ENCODE measurements at regions not wholly inside any gene's neighbourhood (a gene's known extent, or its start where the extent isn't known, plus 50 kb on each side); places are given as distances from the start of the nearest gene placed in this dataset.

DNA sequence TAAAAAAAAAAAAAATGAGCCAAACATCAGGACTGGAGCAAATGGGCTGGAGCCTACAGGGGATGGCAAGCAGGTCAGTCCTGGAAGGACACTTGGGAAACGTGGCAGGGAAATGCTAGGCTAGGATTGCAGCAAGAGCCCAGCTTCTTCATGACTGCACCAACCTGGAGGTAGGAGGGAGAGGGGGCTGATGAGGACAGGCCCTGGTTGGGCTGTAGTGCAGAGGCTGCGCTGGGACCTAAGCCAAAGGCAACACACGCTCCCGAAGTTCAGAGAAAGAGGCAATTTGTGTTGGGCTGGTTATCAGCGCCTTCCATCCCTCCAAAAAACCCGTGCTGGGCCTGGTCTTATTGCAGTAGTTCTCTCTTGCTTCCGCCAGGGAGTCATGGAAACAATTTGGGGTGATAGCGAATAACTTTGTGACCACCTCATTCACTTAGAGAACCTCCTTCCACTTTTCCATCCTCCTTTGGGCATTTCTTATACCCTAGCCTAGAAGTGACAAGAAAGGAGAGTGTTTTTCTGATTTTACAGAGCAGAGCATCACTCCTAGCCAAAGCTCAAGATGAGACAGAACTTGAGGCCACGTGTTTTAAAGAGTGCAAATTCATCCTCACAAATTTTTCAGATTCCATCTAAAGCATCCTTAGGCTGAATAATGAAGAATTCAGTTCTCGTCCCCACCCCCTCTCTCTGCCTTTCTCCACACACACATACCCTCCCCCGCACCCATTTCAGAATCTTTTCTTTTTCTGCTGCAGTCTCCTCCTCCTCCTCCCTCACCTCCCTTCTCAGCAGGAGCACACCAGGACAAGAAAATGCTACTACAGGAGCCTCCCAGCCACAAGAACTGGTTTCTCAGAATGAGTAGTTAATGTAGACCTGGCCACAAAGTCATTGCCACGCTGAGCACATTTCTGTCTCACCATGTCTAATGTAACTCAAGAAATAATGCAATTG lies 61.3 kb upstream of the CALM2 start (continued):
- TF ChIP-seq FOXA3 (CRISPR knock-in tag; conservative IDR thresholded peaks at IDR 0.05 in 1 of 2, IDR thresholded peaks at IDR 0.05 in 1 of 2), result no peak
- no peak for TF ChIP-seq CHAMP1 (IDR thresholded peaks at IDR 0.05)
- no peak for TF ChIP-seq NFYB (IDR thresholded peaks at IDR 0.05; ENCODE audit: extremely low read depth, insufficient read length)
- no peak for TF ChIP-seq STAT5A (IDR thresholded peaks at IDR 0.05; ENCODE audit: borderline replicate concordance, low read length)
- no peak for TF ChIP-seq ZNF764 (CRISPR knock-in tag; IDR thresholded peaks at IDR 0.05; ENCODE audit: low read depth)
- TF ChIP-seq FOXJ3 (CRISPR knock-in tag; IDR thresholded peaks at IDR 0.05), result no peak
- no peak for TF ChIP-seq WHSC1 (IDR thresholded peaks at IDR 0.05; ENCODE audit: low read length)
- no peak for TF ChIP-seq BMI1 (IDR thresholded peaks at IDR 0.05; ENCODE audit: low read length)
- TF ChIP-seq, protein P1, sequence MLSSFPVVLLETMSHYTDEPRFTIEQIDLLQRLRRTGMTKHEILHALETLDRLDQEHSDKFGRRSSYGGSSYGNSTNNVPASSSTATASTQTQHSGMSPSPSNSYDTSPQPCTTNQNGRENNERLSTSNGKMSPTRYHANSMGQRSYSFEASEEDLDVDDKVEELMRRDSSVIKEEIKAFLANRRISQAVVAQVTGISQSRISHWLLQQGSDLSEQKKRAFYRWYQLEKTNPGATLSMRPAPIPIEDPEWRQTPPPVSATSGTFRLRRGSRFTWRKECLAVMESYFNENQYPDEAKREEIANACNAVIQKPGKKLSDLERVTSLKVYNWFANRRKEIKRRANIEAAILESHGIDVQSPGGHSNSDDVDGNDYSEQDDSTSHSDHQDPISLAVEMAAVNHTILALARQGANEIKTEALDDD (IDR thresholded peaks at IDR 0.05), result 0 out of 2 replicates have a peak, but pooled peaks have one; percentile 24
- no peak for TF ChIP-seq IFI16 (CRISPR knock-in tag; IDR thresholded peaks at IDR 0.05)
- TF ChIP-seq, protein P2, sequence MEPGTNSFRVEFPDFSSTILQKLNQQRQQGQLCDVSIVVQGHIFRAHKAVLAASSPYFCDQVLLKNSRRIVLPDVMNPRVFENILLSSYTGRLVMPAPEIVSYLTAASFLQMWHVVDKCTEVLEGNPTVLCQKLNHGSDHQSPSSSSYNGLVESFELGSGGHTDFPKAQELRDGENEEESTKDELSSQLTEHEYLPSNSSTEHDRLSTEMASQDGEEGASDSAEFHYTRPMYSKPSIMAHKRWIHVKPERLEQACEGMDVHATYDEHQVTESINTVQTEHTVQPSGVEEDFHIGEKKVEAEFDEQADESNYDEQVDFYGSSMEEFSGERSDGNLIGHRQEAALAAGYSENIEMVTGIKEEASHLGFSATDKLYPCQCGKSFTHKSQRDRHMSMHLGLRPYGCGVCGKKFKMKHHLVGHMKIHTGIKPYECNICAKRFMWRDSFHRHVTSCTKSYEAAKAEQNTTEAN (CRISPR knock-in tag; IDR thresholded peaks at IDR 0.05), result no peak
- TF ChIP-seq ARID1B (IDR thresholded peaks at IDR 0.05), result peak; percentile 91
- no peak for TF ChIP-seq ZNF3 (CRISPR knock-in tag; IDR thresholded peaks at IDR 0.05)
- no peak for TF ChIP-seq SAFB2 (IDR thresholded peaks at IDR 0.05; ENCODE audit: borderline replicate concordance, low read depth, low read length, severe bottlenecking)
- no peak for TF ChIP-seq SP2 (IDR thresholded peaks at IDR 0.05; ENCODE audit: extremely low read depth, low read depth, low read length, poor library complexity, severe bottlenecking)
- no peak for TF ChIP-seq ADNP (tag; IDR thresholded peaks at IDR 0.05)
- TF ChIP-seq ZBTB7A (IDR thresholded peaks at IDR 0.05; ENCODE audit: borderline replicate concordance, control insufficient read depth, low read depth, low read length), result peak; percentile 56; the same call in 1 of the 2 replicates
- TF ChIP-seq SMARCE1 (IDR thresholded peaks at IDR 0.05), result peak; percentile 83
- no peak for TF ChIP-seq TGIF2 (CRISPR knock-in tag; IDR thresholded peaks at IDR 0.05)
- TF ChIP-seq USF1 (CRISPR knock-in tag; IDR thresholded peaks at IDR 0.05), result no peak
- TF ChIP-seq CTBP1 (IDR thresholded peaks at IDR 0.05; ENCODE audit: borderline replicate concordance), result peak; percentile 93

All from K562 (cell line).